ACC112 (cell line): ENCODE measurements at regions not wholly inside any gene's neighbourhood (a gene's known extent, or its start where the extent isn't known, plus 50 kb on each side); places are given as distances from the start of the nearest gene placed in this dataset.

ENCODE experiments used
- H2AFZ ChIP-seq: fragments of 200-600 bp; sonication (generic); one replicate; pipeline ENCODE4 v1.6.0; 2017; ENCODE audit warnings: antibody characterized with exemption, low read length; ENCODE audit not compliant: unreplicated experiment
- H3K27ac ChIP-seq: fragments of 200-600 bp; sonication (generic); 2 replicates; pipeline ENCODE4 v1.5.1; 2014; ENCODE audit warnings: low read depth, mild to moderate bottlenecking, antibody characterized with exemption, low read length, moderate library complexity
- H3K27me3 ChIP-seq: fragments of 200-600 bp; sonication (generic); 2 replicates; pipeline ENCODE4 v1.6.1; 2014; ENCODE audit warnings: mild to moderate bottlenecking, antibody characterized with exemption, low read length, moderate library complexity, mixed read lengths; ENCODE audit not compliant: insufficient read depth
- H3K36me3 ChIP-seq: fragments of 200-600 bp; sonication (generic); 2 replicates; pipeline ENCODE4 v1.6.1; 2016; ENCODE audit warnings: mild to moderate bottlenecking, antibody characterized with exemption, low read length, moderate library complexity, mixed read lengths; ENCODE audit not compliant: insufficient read depth
- H3K4me1 ChIP-seq: fragments of 200-600 bp; sonication (generic); one replicate; pipeline ENCODE4 v1.6.1; 2016; ENCODE audit warnings: low read length, mixed read lengths; ENCODE audit not compliant: insufficient read depth, unreplicated experiment, control insufficient read depth
- H3K4me3 ChIP-seq: fragments of 200-600 bp; sonication (generic); 2 replicates; pipeline ENCODE4 v1.5.1; 2014; ENCODE audit warnings: mild to moderate bottlenecking, low read depth, low read length
- H3K79me2 ChIP-seq: fragments of 200-600 bp; sonication (generic); one replicate; pipeline ENCODE4 v1.6.0; 2016; ENCODE audit warnings: low read length; ENCODE audit not compliant: control insufficient read depth, unreplicated experiment, insufficient read depth

DNA sequence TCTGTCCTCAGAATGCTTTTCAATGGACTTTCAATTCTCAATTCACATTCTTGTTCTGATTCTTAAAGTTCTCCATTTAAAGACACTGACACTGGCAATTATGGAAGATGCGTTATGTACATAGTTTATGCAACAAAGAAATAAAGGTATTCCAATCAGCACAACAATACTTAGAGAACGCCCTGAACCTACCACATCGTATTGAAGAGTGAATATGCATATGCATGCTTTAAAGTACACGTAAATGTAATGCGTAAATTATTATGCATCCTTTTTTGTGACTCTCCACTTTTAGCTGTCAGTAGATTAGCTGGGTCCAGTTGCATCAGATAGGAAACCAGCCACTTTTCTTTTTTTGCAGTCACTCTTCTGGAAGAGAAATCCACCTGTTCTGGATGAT is 83.5 kb downstream of the RBM43 start:
- Histone ChIP-seq H3K36me3 (no peaks in the 10 kb centered on the region), H3K79me2 (no peaks in the 10 kb centered on the region), H3K27ac (no peak overlapping the region), H3K27me3 (peaks cover 53% of the 10 kb centered on the region), H3K4me3 (no peak overlapping the region), H3K4me1 (no peaks in the 10 kb centered on the region), H2AFZ (no peak overlapping the region)

DNA sequence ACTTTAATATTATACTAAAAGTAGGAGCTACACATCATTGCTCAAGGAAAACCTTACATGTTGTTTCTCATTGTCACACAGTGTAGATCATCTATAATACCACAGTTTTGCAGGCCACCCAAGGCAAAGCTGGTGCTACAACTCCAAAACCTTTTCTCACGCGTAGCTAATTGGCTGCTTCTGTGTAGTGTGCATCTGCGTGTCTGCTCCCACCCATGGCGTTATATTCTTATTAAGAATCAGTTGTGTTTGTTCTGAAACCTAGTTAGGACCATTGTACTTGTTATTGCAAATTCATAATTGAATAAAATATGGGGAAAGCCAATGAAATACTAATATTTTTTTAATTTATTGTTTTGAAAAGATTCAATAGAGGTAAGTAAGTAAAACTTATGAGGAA is 83.9 kb downstream of the RBM43 start:
- H3K79me2 ChIP-seq, result no peaks in the 10 kb centered on the region
- no peaks in the 10 kb centered on the region for H3K36me3 ChIP-seq
- no peaks in the 10 kb centered on the region for H3K4me1 ChIP-seq
- H2AFZ ChIP-seq, result no peak overlapping the region
- no peak overlapping the region for H3K4me3 ChIP-seq
- peaks cover 57% of the 10 kb centered on the region for H3K27me3 ChIP-seq
- no peak overlapping the region for H3K27ac ChIP-seq

DNA sequence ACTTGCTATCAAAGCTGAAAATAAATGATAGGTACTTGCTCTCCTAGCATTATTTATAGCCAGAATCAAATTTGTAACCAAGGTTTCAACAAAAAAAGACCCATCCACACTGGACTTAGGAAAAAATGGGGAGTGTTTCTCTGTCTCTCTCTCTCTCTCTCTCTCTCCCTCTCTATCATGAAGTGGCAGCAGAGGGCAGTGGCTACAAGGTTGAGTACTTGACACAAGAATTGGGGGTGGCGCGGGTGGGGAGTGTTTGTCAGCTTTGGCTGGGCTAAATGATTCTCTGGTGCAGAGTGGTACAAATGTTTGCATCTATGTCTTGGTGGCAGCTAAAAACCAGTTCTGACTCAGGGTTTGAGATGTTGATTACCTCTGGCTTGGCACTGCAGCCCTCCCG is 85.0 kb downstream of the RBM43 start:
- Histone ChIP-seq H3K27me3 (peaks cover 52% of the 10 kb centered on the region), H2AFZ (no peak overlapping the region)

DNA sequence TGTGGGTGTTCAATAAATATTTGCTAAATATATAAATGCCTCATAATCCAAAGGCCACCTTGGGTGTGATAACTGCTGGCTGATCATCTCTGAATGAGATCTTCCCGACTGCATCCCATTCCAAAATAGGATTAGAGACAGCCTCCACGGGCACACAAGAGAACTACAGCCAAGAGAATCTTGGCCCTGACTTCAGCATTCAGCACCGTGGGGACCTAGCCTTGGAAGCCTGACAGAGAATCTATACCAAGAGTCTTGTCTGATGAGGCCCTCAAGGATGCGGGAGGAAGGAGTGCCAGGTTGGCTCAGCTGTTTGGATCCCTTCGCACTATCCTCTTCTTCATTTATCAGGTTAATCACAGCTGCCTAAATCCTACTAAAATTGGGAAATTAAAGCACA is 85.8 kb downstream of the RBM43 start:
- H3K4me1 ChIP-seq, result no peaks in the 10 kb centered on the region
- peaks cover 45% of the 10 kb centered on the region for H3K27me3 ChIP-seq
- H3K27ac ChIP-seq, result no peak overlapping the region
- no peak overlapping the region for H2AFZ ChIP-seq
- H3K36me3 ChIP-seq, result no peaks in the 10 kb centered on the region
- no peak overlapping the region for H3K4me3 ChIP-seq
- H3K79me2 ChIP-seq, result no peaks in the 10 kb centered on the region

More for the DNA sequence above, 85.0 kb downstream of the RBM43 start:
- no peak overlapping the region for H3K27ac ChIP-seq
- H3K4me1 ChIP-seq, result no peaks in the 10 kb centered on the region
- H3K4me3 ChIP-seq, result no peak overlapping the region
- no peaks in the 10 kb centered on the region for H3K36me3 ChIP-seq
- H3K79me2 ChIP-seq, result no peaks in the 10 kb centered on the region

DNA sequence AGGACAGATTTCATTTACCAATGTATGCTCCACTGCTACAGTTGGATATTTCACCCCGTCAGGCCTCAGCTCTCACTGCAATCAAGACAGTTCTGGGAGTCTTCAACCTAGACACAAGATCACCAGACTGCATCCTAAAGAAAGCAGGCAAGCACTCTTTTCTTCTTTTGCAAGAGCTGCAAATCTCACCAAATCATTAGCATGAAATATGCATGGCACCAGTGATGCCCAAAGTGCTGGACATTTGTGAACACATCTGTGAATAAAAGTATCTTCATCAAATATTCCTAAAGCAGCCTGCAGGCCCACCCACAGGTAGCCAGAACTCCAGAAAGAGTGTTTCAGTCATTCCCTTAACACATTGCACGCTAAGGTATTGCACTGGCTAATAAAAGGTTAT is 87.5 kb downstream of the RBM43 start:
- H3K27me3 ChIP-seq, result peaks cover 40% of the 10 kb centered on the region
- H2AFZ ChIP-seq, result no peak overlapping the region
- H3K79me2 ChIP-seq, result no peaks in the 10 kb centered on the region
- H3K4me1 ChIP-seq, result no peaks in the 10 kb centered on the region
- H3K36me3 ChIP-seq, result no peaks in the 10 kb centered on the region
- no peak overlapping the region for H3K4me3 ChIP-seq
- no peak overlapping the region for H3K27ac ChIP-seq

DNA sequence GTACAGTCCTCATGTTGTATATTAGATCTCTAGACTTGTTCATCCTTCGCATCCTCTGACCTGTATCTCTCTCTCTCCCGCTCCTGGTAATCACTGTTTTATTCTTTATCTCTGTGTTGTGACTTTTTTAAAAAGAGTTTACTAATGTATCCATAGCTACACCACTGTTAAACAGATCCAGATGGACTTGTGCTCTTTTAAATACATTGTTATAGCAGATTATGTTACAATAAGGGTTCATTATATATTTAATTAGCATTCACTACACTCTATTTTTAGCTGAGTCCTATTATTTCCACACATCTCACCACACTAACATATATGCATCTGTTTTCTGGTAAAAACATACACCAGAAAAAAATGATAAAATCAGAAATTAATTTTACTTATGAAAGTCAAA is 90.5 kb downstream of the RBM43 start:
- Histone ChIP-seq H3K79me2 (no peaks in the 10 kb centered on the region), H3K4me3 (no peak overlapping the region), H3K27me3 (peaks cover 34% of the 10 kb centered on the region), H3K4me1 (no peaks in the 10 kb centered on the region), H3K27ac (no peak overlapping the region), H2AFZ (no peak overlapping the region), H3K36me3 (no peaks in the 10 kb centered on the region)

DNA sequence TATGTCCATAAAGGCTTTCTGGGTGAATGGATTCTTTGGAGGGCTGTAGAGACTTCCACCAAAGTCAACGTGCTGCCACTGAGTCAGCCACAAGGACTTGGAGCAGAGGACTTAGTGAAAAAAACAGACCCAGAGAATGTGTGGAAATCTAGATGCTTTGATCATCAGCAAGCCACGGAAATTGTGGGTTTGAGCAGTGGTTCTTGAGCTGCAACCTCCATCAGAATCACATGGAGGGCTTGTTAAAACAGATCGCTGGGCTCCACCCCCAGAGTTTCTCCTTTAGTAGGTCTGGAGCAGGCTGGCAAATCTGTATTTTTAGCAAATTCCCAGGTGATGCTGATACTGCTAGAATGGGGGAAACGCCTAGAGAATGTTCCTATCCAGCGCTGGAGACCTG is 95.3 kb downstream of the RBM43 start:
- 0 out of 2 replicates have a peak, but pooled peaks cover 3% of the 10 kb centered on the region for H3K27me3 ChIP-seq
- no peaks in the 10 kb centered on the region for H3K4me1 ChIP-seq
- no peak overlapping the region for H3K27ac ChIP-seq
- no peak overlapping the region for H2AFZ ChIP-seq
- H3K4me3 ChIP-seq, result no peak overlapping the region
- H3K79me2 ChIP-seq, result no peaks in the 10 kb centered on the region
- no peaks in the 10 kb centered on the region for H3K36me3 ChIP-seq

DNA sequence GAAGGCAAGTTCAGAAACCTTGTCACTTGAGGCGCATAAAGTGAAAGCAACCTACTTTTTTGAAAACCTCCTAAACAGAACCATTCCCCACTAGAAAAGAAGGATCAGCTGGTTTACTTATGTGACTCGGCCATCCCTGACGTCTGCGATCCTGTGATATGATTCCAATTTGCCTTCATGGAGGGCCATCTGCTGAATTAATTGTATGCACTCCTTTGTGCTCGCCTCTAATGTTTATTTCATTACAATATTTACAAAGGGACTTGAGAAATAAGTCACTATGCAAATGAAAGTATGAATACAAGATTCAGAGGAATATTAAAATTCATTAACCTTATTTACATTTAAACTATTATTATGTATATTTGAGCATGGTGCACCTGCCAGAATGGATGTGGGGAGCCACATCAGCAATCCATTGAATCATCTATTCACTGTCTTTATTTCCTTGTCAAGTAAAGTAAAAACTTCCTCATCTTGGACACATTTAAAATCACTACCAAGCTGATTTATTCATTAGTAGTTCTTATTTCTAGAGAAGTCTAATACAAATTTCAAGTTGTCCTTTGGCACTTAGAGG is 96.5 kb downstream of the RBM43 start:
- H2AFZ ChIP-seq, result no peak overlapping the region
- no peak overlapping the region for H3K27ac ChIP-seq
- no peaks in the 10 kb centered on the region for H3K4me1 ChIP-seq
- no peak overlapping the region for H3K4me3 ChIP-seq
- 0 out of 2 replicates have a peak, but pooled peaks cover 3% of the 10 kb centered on the region for H3K27me3 ChIP-seq
- no peaks in the 10 kb centered on the region for H3K36me3 ChIP-seq
- H3K79me2 ChIP-seq, result no peaks in the 10 kb centered on the region

DNA sequence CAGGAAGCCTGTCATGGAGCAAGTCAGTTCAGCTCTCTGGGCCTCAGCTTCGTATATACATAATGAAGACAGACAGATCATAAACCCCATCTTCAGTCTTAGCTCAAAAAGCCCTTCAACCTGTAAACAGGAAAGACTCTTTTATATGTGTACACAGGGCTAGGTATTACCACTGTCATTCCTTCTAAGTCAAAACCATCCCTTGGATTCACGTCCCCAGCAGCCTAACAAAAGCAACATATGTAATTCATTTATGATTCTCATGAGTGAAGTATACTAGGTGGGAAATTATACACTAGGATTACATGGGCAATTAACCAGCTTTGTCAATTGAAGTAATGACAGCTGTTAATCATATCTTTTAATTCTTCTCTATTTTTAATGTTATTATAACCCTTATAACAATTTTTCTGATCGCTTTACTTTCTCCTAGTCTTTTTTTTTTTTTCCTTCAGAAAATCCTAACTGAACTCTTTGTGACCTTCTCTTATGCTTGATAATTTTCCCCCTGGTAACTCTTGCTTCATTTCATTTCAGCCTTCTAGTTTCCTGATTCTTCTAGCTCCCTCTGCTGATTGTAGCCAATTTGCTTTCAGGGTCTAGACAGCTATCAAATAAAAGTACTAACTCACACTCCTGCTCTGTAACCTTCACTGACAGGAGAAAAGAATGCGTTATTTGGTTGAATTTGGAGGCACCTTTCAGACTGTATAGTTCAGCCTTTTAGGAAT is 99.7 kb downstream of the RBM43 start:
- Histone ChIP-seq H3K4me3 (no peak overlapping the region), H2AFZ (no peak overlapping the region), H3K36me3 (no peaks in the 10 kb centered on the region), H3K27ac (no peak overlapping the region), H3K79me2 (no peaks in the 10 kb centered on the region), H3K4me1 (no peaks in the 10 kb centered on the region), H3K27me3 (0 out of 2 replicates have a peak, but pooled peaks cover 3% of the 10 kb centered on the region)

DNA sequence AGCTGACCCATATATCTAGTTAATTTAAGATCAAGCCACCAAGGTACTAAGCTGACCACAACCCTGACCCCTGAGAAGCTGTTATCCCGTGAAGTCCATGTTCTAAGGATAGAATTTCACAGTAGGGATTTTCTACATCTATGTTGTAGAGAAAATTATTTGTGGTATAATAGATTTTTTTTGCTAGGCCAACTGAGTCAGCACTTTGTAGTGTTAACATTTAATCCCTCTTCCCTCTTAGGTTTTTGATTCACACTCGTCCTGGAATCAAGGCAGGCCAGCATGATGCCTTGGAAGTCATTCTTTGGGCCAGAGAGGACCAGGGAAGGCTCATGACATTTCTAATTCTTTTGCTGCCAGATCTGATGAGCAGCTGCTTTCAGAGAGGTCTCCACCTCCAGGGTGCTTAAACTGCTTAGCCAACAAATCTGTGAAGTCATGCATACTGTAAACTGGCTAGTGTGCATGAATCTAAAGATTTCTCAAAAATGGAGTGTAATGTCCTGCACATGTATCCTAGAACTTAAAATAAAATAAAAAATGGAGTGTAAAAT is 102.5 kb downstream of the RBM43 start:
- Histone ChIP-seq H2AFZ (no peak overlapping the region), H3K79me2 (no peaks in the 10 kb centered on the region), H3K36me3 (no peaks in the 10 kb centered on the region), H3K4me1 (no peaks in the 10 kb centered on the region), H3K27me3 (peaks cover 4% of the 10 kb centered on the region; the same call in 1 of the 2 replicates), H3K27ac (no peak overlapping the region), H3K4me3 (no peak overlapping the region)
